Lung (tissue), 11 donors: ENCODE measurements at regions not wholly inside any gene's neighbourhood (a gene's known extent, or its start where the extent isn't known, plus 50 kb on each side); places are given as distances from the start of the nearest gene placed in this dataset.
"Not testable (repeated sequence)": the region's sequence is repeated elsewhere in the genome, so short reads cannot be mapped to it uniquely, and the experiment has no call there.

ENCODE experiments used
- ATAC-seq: fragments of 200-7000 bp; cut with Tn5 transposase; one replicate; pipeline ENCODE4 v1.9.1; 2020; ENCODE audit warnings: moderate number of reproducible peaks; ENCODE audit not compliant: insufficient read depth, low FRiP score
- DNase-seq, 3 donors: peaks; one replicate each; pipeline ENCODE4 v3.0.0-alpha.2; 2013 to 2017
- H3K27ac ChIP-seq, 2 donors: one replicate each; pipeline ENCODE4 v1.5.1; 2013; ENCODE audit warnings: mild to moderate bottlenecking in 2 of 2, moderate library complexity in 2 of 2, control low read depth in 1 of 2, inconsistent platforms in 1 of 2, low read depth in 1 of 2, low read length in 1 of 2
- H3K27me3 ChIP-seq, 3 donors: one replicate each; pipeline ENCODE4 v1.5.1; 2013; ENCODE audit warnings: low read length in 2 of 3; ENCODE audit not compliant: control insufficient read depth in 3 of 3, insufficient read depth in 3 of 3
- H3K36me3 ChIP-seq, 4 donors: one replicate each; pipeline ENCODE4 v1.5.1; 2013; ENCODE audit warnings: low read length in 4 of 4, mild to moderate bottlenecking in 1 of 4, moderate library complexity in 1 of 4; ENCODE audit not compliant: control insufficient read depth in 4 of 4, insufficient read depth in 4 of 4
- H3K4me1 ChIP-seq, 5 donors: one replicate each; pipeline ENCODE4 v1.5.1; 2013; ENCODE audit warnings: low read length in 5 of 5, mild to moderate bottlenecking in 2 of 5, moderate library complexity in 1 of 5; ENCODE audit not compliant: control insufficient read depth in 5 of 5, insufficient read depth in 5 of 5
- H3K4me3 ChIP-seq: one replicate; pipeline ENCODE4 v1.5.1; 2013; ENCODE audit warnings: mild to moderate bottlenecking, control low read depth, moderate library complexity
- H3K9ac ChIP-seq, 2 donors: one replicate each; pipeline ENCODE4 v1.5.1; 2013; ENCODE audit warnings: low read length in 2 of 2, control low read depth in 1 of 2; ENCODE audit not compliant: insufficient read depth in 1 of 2
- H3K9me3 ChIP-seq, 4 donors: one replicate each; pipeline ENCODE4 v1.5.1; 2013; ENCODE audit warnings: low read length in 3 of 4, mild to moderate bottlenecking in 1 of 4, moderate library complexity in 1 of 4; ENCODE audit not compliant: control insufficient read depth in 4 of 4, insufficient read depth in 3 of 4
- WGBS, 2 donors: extraction: QIAGEN DNeasy Blood & Tissue Kit; methylation state at CpG; one replicate each; pipeline ENCODE4 v1.1.7; 2013; 5-methylcytosine and 5-hydroxymethylcytosine counted together
- TF ChIP-seq, protein P1 (sequence below): IDR thresholded peaks from 2 replicates; pipeline ENCODE4 v1.5.1; 2012; ENCODE audit warnings: mild to moderate bottlenecking; ENCODE audit errors: control extremely low read depth, extremely low read depth
- donor health status: control.
- donor health status: control.
- donor health status: Bipolar disorder and iron deficiency.
- donor health status: healthy.
- donor health status: DM: yes; HTN: yes; CAD: no.

DNA sequence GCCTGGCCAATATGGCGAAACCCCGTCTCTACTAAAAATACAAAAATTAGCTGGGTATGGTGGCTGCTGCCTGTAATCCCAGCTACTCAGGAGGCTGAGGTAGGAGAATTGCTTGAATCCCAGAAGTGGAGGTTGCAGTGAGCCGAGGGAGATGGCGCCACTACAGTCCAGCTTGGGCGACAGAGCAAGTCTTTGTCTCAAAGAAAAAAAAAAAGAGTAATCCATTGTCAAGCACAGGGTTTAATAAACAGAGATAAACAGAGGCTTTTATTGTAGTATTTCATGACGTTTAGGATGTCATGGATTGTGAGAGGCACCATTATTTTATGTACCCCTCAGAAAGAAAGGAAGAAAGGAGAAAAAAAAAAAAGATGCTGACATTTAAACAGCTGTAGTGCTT, 75.2 kb upstream of the RNU2-1 start:
- H3K4me1 ChIP-seq, result no peaks in the 10 kb centered on the region
- H3K36me3 ChIP-seq, result no peaks in the 10 kb centered on the region
- H3K9ac ChIP-seq, result peak overlapping the region in 1 of 2 donors; percentile 49
- 75 to 78% methylated on average over 6 of the region's 6 CpGs for WGBS, 2 donors
- no peak for ATAC-seq
- H3K4me3 ChIP-seq, result no peak overlapping the region
- H3K9me3 ChIP-seq, result no peaks in the 10 kb centered on the region
- no peaks in the 10 kb centered on the region for H3K27me3 ChIP-seq
- no peak overlapping the region for H3K27ac ChIP-seq
- DNase-seq, result no peak
- TF ChIP-seq, protein P1, sequence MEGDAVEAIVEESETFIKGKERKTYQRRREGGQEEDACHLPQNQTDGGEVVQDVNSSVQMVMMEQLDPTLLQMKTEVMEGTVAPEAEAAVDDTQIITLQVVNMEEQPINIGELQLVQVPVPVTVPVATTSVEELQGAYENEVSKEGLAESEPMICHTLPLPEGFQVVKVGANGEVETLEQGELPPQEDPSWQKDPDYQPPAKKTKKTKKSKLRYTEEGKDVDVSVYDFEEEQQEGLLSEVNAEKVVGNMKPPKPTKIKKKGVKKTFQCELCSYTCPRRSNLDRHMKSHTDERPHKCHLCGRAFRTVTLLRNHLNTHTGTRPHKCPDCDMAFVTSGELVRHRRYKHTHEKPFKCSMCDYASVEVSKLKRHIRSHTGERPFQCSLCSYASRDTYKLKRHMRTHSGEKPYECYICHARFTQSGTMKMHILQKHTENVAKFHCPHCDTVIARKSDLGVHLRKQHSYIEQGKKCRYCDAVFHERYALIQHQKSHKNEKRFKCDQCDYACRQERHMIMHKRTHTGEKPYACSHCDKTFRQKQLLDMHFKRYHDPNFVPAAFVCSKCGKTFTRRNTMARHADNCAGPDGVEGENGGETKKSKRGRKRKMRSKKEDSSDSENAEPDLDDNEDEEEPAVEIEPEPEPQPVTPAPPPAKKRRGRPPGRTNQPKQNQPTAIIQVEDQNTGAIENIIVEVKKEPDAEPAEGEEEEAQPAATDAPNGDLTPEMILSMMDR, result no peak

DNA sequence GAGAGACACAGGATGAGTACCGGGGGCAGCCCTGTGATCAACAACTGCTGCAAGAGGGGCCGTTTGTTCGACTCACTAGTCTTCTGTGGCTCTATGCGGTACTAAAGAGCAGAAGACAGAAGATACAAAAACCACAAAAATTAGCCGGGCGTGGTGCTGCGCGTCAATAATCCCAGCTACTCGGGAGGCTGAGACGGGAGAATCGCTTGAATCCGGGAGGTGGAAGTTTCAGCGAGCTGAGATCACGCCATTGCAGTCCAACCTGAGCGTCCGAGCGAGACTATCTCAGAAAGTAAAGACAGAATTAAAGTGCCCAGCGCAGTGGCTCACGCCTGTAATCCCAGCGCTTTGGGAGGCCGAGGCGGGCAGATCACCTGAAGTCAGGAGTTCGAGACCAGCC, 71.0 kb upstream of the RNU2-1 start:
- WGBS, 2 donors, result 95 to 98% methylated on average over 13 to 14 of the region's 23 CpGs
- not testable (repeated sequence) for H3K36me3 ChIP-seq, DNase-seq, H3K4me1 ChIP-seq, H3K27ac ChIP-seq, H3K9me3 ChIP-seq, H3K27me3 ChIP-seq, ATAC-seq, H3K4me3 ChIP-seq, H3K9ac ChIP-seq

DNA sequence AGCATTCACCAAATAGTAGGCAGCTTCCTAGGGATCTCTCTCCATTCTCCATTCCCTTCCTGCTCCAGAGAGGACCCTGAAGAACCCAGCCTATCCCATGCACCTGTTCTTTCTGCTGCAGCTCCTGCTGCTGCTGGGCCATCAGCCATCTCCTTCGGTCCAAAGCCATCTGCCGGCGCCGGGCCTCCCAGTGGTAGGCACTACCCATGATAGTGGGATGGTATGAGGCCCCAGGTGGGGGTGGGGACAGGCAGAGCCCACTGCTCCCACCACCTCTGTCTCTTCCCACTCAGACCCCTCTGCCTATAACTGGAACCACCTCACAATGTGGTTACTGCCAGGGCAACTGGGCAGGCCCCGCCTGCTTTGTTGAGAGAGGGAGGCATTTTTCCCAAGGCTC, 69.3 kb upstream of the RNU2-1 start:
- H3K9ac ChIP-seq, H3K27me3 ChIP-seq, H3K36me3 ChIP-seq, H3K4me1 ChIP-seq, H3K9me3 ChIP-seq, H3K4me3 ChIP-seq, DNase-seq, H3K27ac ChIP-seq, ATAC-seq: not testable (repeated sequence)
- WGBS, 2 donors, result no CpG with 5 or more reads among the region's 5 CpGs

DNA sequence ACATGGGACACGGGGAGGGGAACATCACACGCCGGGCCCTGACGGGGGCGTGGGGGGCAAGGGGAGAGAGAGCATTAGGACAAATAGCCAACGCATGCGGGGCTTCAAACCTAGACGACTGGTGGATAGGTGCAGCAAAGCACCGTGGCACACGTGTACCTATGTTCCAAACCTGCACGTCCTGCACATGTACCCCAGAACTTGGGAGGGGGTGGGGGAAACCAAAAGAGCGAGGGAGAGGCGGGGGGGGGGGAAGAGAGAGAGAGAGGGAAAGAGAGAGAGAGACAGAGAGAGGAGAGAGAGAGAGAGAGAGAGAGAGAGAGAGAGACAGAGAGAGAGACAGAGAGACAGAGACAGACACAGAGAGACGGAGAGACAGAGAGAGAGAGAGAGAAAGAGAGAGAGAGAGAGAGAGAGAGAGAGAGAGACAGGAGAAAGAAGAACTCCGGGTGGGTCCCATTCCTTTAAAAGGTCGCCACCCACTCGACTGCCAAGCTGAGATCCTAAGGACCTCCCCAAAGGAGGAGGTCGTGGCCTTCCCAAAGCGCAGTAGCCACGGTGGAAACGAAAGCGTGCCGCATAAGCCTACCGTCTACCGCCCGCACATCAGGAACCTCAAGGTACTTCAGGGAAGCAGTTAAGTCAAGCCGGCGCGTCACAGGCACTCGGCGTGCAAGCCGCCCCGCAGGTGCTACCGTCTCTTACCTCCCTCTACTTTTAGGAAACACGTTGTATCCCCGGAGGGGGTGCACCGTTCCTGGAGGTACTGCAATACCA, 65.7 kb upstream of the RNU2-1 start:
- not testable (repeated sequence) for ATAC-seq
- WGBS, 2 donors, result no CpG with 5 or more reads among the region's 37 CpGs

DNA sequence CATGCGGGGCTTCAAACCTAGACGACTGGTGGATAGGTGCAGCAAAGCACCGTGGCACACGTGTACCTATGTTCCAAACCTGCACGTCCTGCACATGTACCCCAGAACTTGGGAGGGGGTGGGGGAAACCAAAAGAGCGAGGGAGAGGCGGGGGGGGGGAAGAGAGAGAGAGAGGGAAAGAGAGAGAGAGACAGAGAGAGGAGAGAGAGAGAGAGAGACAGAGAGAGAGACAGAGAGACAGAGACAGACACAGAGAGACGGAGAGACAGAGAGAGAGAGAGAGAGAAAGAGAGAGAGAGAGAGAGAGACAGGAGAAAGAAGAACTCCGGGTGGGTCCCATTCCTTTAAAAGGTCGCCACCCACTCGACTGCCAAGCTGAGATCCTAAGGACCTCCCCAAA, 55.9 kb upstream of the RNU2-1 start:
- WGBS, 2 donors, result no CpG with 5 or more reads among the region's 11 CpGs
- not testable (repeated sequence) for H3K9ac ChIP-seq, H3K9me3 ChIP-seq, H3K4me1 ChIP-seq, H3K27ac ChIP-seq, H3K4me3 ChIP-seq, H3K36me3 ChIP-seq, ATAC-seq, DNase-seq, H3K27me3 ChIP-seq

More for the DNA sequence above, 65.7 kb upstream of the RNU2-1 start:
- not testable (repeated sequence) for H3K9ac ChIP-seq, H3K4me1 ChIP-seq, H3K36me3 ChIP-seq, H3K27ac ChIP-seq, H3K9me3 ChIP-seq, DNase-seq, H3K4me3 ChIP-seq, H3K27me3 ChIP-seq

DNA sequence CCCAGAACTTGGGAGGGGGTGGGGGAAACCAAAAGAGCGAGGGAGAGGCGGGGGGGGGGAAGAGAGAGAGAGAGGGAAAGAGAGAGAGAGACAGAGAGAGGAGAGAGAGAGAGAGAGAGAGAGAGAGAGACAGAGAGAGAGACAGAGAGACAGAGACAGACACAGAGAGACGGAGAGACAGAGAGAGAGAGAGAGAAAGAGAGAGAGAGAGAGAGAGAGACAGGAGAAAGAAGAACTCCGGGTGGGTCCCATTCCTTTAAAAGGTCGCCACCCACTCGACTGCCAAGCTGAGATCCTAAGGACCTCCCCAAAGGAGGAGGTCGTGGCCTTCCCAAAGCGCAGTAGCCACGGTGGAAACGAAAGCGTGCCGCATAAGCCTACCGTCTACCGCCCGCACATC, 49.8 kb upstream of the RNU2-1 start:
- H3K36me3 ChIP-seq, H3K9me3 ChIP-seq, H3K4me1 ChIP-seq, DNase-seq, H3K4me3 ChIP-seq, H3K9ac ChIP-seq, H3K27ac ChIP-seq, H3K27me3 ChIP-seq, ATAC-seq: not testable (repeated sequence)
- 0% methylated on average over 1 of the region's 15 CpGs; no CpG with 5 or more reads in 1 of the 2 donors for WGBS, 2 donors
